ENCODE measurements at regions not wholly inside any gene's neighbourhood (a gene's known extent, or its start where the extent isn't known, plus 50 kb on each side); places are given as distances from the start of the nearest gene placed in this dataset.

DNA sequence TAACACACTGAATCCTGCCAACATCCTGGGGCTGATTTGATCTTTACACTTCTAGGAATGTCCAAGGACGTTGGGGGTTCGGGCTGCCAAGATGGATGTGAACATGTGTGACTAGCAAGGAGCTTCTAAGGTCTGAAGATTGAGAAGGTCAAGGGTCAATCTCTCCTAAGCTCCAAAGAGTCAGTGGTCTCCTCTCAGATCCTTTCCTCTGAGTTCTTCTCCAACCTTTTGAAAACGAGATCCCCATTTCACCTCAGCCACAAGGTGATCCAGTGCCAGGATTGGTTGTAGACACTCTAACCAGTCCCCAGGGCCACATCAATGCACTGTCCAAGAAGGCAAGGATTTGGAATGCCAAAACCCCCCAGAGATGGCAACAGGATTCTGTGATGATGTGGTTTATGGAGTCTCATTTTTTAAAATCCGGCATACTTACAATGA lies 266.8 kb downstream of the NDUFS4 start:
- DNase-seq (ENCODE audit: low read depth, low spot score) (no peak), FAIRE-seq (no peak)
- Histone ChIP-seq H3K79me2 (ENCODE audit: control insufficient read depth, insufficient read depth, low read length) (no peaks in the 10 kb centered on the region), H2AFZ (ENCODE audit: low read depth, low read length) (no peak overlapping the region), H3K4me3 (replicated peaks in 1 of 3; ENCODE audit: insufficient read depth in 1 of 3, low read depth in 1 of 3, low read length in 3 of 3) (no peak overlapping the region), H3K27ac (ENCODE audit: insufficient read depth, low read depth, low read length) (no peak overlapping the region), H3K9me3 (replicated peaks; ENCODE audit: control insufficient read depth, insufficient read depth, low read length) (no peaks in the 10 kb centered on the region), H3K36me3 (ENCODE audit: control insufficient read depth in 2 of 2, extremely low read depth in 1 of 2, insufficient read depth in 2 of 2, low read length in 2 of 2) (no peaks in the 10 kb centered on the region), H3K4me1 (ENCODE audit: control insufficient read depth, extremely low read depth, insufficient read depth, low read length) (no peaks in the 10 kb centered on the region), H3K27me3 (ENCODE audit: control insufficient read depth in 2 of 2, insufficient read depth in 2 of 2, low read length in 2 of 2) (no peaks in the 10 kb centered on the region), H4K20me1 (replicated peaks; ENCODE audit: control insufficient read depth, extremely low read depth, insufficient read depth, low read length) (no peaks in the 10 kb centered on the region), H3K9ac (replicated peaks; ENCODE audit: extremely low read depth, insufficient read depth, low read length) (no peak overlapping the region), H3K4me2 (ENCODE audit: insufficient read depth, low read length) (no peak overlapping the region), H3K9me1 (replicated peaks; ENCODE audit: control insufficient read depth, extremely low read depth, insufficient read depth, low read length) (no peaks in the 10 kb centered on the region)
- TF ChIP-seq POLR2A (IDR thresholded peaks at IDR 0.05; ENCODE audit: low read depth, low read length), result no peak
- POLR2A ChIA-PET, result no interaction called here
- intact Hi-C loops (cut with micrococcal nuclease), result no loop called here
- BruUV-seq (replicated peaks), result no TSS peak
- dilution Hi-C loops (cut with MboI; ENCODE audit: extremely low pct_ligation_motif_present, low sequenced_read_pairs), result no loop called here
- CTCF ChIA-PET, result no interaction called here

DNA sequence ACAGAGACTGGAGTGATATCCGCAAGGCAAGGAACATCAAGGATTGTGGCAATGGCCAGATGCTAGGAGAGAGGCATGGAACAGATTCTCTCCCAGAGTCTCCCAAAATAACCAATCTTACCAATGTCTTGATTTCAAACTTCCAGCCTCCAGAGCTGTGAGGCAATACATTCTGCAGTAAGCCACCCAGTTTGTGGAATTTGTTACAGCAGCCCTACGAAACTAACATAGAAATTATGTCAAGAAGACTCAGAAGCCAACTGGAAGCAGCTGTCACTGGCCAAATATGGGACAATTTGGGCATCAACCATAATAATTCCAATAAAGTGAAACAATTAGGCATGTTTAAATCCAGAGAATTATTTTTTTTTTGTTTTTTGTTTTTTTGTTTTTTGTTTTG lies 271.1 kb downstream of the NDUFS4 start:
- BruUV-seq (replicated peaks), result no TSS peak

More for the DNA sequence above, 271.1 kb downstream of the NDUFS4 start:
- H3K4me2 ChIP-seq (ENCODE audit: insufficient read depth, low read length), result no peak overlapping the region
- no peak overlapping the region for H3K4me3 ChIP-seq (replicated peaks in 1 of 3; ENCODE audit: insufficient read depth in 1 of 3, low read depth in 1 of 3, low read length in 3 of 3)
- no peaks in the 10 kb centered on the region for H3K9me1 ChIP-seq (replicated peaks; ENCODE audit: control insufficient read depth, extremely low read depth, insufficient read depth, low read length)
- TF ChIP-seq GATA2 (IDR thresholded peaks at IDR 0.05; ENCODE audit: insufficient read depth, insufficient read length, low read depth, low read length), result no peak
- no peak for TF ChIP-seq POLR2A (IDR thresholded peaks at IDR 0.05; ENCODE audit: low read depth, low read length)
- TF ChIP-seq, protein P1, sequence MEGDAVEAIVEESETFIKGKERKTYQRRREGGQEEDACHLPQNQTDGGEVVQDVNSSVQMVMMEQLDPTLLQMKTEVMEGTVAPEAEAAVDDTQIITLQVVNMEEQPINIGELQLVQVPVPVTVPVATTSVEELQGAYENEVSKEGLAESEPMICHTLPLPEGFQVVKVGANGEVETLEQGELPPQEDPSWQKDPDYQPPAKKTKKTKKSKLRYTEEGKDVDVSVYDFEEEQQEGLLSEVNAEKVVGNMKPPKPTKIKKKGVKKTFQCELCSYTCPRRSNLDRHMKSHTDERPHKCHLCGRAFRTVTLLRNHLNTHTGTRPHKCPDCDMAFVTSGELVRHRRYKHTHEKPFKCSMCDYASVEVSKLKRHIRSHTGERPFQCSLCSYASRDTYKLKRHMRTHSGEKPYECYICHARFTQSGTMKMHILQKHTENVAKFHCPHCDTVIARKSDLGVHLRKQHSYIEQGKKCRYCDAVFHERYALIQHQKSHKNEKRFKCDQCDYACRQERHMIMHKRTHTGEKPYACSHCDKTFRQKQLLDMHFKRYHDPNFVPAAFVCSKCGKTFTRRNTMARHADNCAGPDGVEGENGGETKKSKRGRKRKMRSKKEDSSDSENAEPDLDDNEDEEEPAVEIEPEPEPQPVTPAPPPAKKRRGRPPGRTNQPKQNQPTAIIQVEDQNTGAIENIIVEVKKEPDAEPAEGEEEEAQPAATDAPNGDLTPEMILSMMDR (IDR thresholded peaks at IDR 0.05; ENCODE audit: extremely low read depth in 1 of 2, insufficient read depth in 1 of 2, low read depth in 1 of 2, low read length in 2 of 2), result no peak
- TF ChIP-seq POLR2AphosphoS5 (IDR thresholded peaks at IDR 0.05; ENCODE audit: insufficient read depth, low read depth, low read length), result no peak
- no peaks in the 10 kb centered on the region for H3K9me3 ChIP-seq (replicated peaks; ENCODE audit: control insufficient read depth, insufficient read depth, low read length)
- no peak overlapping the region for H3K9ac ChIP-seq (replicated peaks; ENCODE audit: extremely low read depth, insufficient read depth, low read length)
- H3K79me2 ChIP-seq (ENCODE audit: control insufficient read depth, insufficient read depth, low read length), result no peaks in the 10 kb centered on the region
- no peak overlapping the region for H3K27ac ChIP-seq (ENCODE audit: insufficient read depth, low read depth, low read length)
- ChIA-PET CTCF (no interaction called here), POLR2A (no interaction called here)
- intact Hi-C loops (cut with micrococcal nuclease), result no loop called here
- no peaks in the 10 kb centered on the region for H4K20me1 ChIP-seq (replicated peaks; ENCODE audit: control insufficient read depth, extremely low read depth, insufficient read depth, low read length)
- no peaks in the 10 kb centered on the region for H3K27me3 ChIP-seq (ENCODE audit: control insufficient read depth in 2 of 2, insufficient read depth in 2 of 2, low read length in 2 of 2)
- H3K4me1 ChIP-seq (ENCODE audit: control insufficient read depth, extremely low read depth, insufficient read depth, low read length), result no peaks in the 10 kb centered on the region
- no peak overlapping the region for H2AFZ ChIP-seq (ENCODE audit: low read depth, low read length)
- no peak for DNase-seq (ENCODE audit: low read depth, low spot score)
- dilution Hi-C loops (cut with MboI; ENCODE audit: extremely low pct_ligation_motif_present, low sequenced_read_pairs), result no loop called here
- FAIRE-seq, result no peak
- H3K36me3 ChIP-seq (ENCODE audit: control insufficient read depth in 2 of 2, extremely low read depth in 1 of 2, insufficient read depth in 2 of 2, low read length in 2 of 2), result no peaks in the 10 kb centered on the region
